ENCODE measurements at regions not wholly inside any gene's neighbourhood (a gene's known extent, or its start where the extent isn't known, plus 50 kb on each side); places are given as distances from the start of the nearest gene placed in this dataset.

- H3F3A ChIP-seq (ENCODE audit: insufficient read depth) = no peaks in the 10 kb centered on the region
- no peak overlapping the region for H3K4me3 ChIP-seq (ENCODE audit: insufficient read depth, low read length, poor library complexity, severe bottlenecking)
- H3K4me2 ChIP-seq (ENCODE audit: low read depth, low read length, poor library complexity, severe bottlenecking) = no peak overlapping the region
- no peak overlapping the region for H3K9ac ChIP-seq (ENCODE audit: low read length)
- H3K79me2 ChIP-seq (ENCODE audit: insufficient read depth, low read length) = no peaks in the 10 kb centered on the region
- H3K36me3 ChIP-seq (ENCODE audit: low read length) = no peaks in the 10 kb centered on the region
- TF ChIP-seq EZH2phosphoT487 (conservative IDR thresholded peaks at IDR 0.05; ENCODE audit: low read length) (no peak), CTCF (IDR thresholded peaks at IDR 0.05; ENCODE audit: insufficient read depth, low read length, poor library complexity, severe bottlenecking) (no peak)
- no peaks in the 10 kb centered on the region for H4K20me1 ChIP-seq (ENCODE audit: low read depth, low read length)
- no peak overlapping the region for H2AFZ ChIP-seq (ENCODE audit: low read depth, low read length, severe bottlenecking)
- H3K27ac ChIP-seq (ENCODE audit: low read depth, low read length) = no peak overlapping the region
- no peaks in the 10 kb centered on the region for H3K27me3 ChIP-seq (ENCODE audit: low read length)
- H3K9me2 ChIP-seq (replicated peaks; ENCODE audit: insufficient read depth, low read length) = no peaks in the 10 kb centered on the region
- no peaks in the 10 kb centered on the region for H3K9me3 ChIP-seq (ENCODE audit: insufficient read depth, low read length)
Observed at GRCh38 chr9:8014997-8015682, 215.6 kb upstream of the DMAC1 start.

GRCh38 chr9:8012986-8013385 is 213.4 kb upstream of the DMAC1 start:
- no peak for TF ChIP-seq CTCF (IDR thresholded peaks at IDR 0.05; ENCODE audit: insufficient read depth, low read length, poor library complexity, severe bottlenecking)
- TF ChIP-seq EZH2phosphoT487 (conservative IDR thresholded peaks at IDR 0.05; ENCODE audit: low read length) = no peak

GRCh38 chr9:8011974-8012373 is 212.4 kb upstream of the DMAC1 start:
- H3K36me3 ChIP-seq (ENCODE audit: low read length) = no peaks in the 10 kb centered on the region
- H4K20me1 ChIP-seq (ENCODE audit: low read depth, low read length) = no peaks in the 10 kb centered on the region
- no peak overlapping the region for H3K4me3 ChIP-seq (ENCODE audit: insufficient read depth, low read length, poor library complexity, severe bottlenecking)
- H3K9me3 ChIP-seq (ENCODE audit: insufficient read depth, low read length) = no peaks in the 10 kb centered on the region
- H3K27ac ChIP-seq (ENCODE audit: low read depth, low read length) = no peak overlapping the region
- no peak overlapping the region for H3K9ac ChIP-seq (ENCODE audit: low read length)
- TF ChIP-seq CTCF (IDR thresholded peaks at IDR 0.05; ENCODE audit: insufficient read depth, low read length, poor library complexity, severe bottlenecking) (no peak), EZH2phosphoT487 (conservative IDR thresholded peaks at IDR 0.05; ENCODE audit: low read length) (no peak)
- H3K4me2 ChIP-seq (ENCODE audit: low read depth, low read length, poor library complexity, severe bottlenecking) = no peak overlapping the region
- no peaks in the 10 kb centered on the region for H3K79me2 ChIP-seq (ENCODE audit: insufficient read depth, low read length)
- no peak overlapping the region for H2AFZ ChIP-seq (ENCODE audit: low read depth, low read length, severe bottlenecking)
- no peaks in the 10 kb centered on the region for H3K27me3 ChIP-seq (ENCODE audit: low read length)
- no peaks in the 10 kb centered on the region for H3F3A ChIP-seq (ENCODE audit: insufficient read depth)
- H3K9me2 ChIP-seq (replicated peaks; ENCODE audit: insufficient read depth, low read length) = no peaks in the 10 kb centered on the region

More at GRCh38 chr9:8012986-8013385, 213.4 kb upstream of the DMAC1 start:
- Histone ChIP-seq H3K9ac (ENCODE audit: low read length) (no peak overlapping the region), H3K79me2 (ENCODE audit: insufficient read depth, low read length) (no peaks in the 10 kb centered on the region), H4K20me1 (ENCODE audit: low read depth, low read length) (no peaks in the 10 kb centered on the region), H3K27ac (ENCODE audit: low read depth, low read length) (no peak overlapping the region), H3K9me3 (ENCODE audit: insufficient read depth, low read length) (no peaks in the 10 kb centered on the region), H3K4me2 (ENCODE audit: low read depth, low read length, poor library complexity, severe bottlenecking) (no peak overlapping the region), H3K9me2 (replicated peaks; ENCODE audit: insufficient read depth, low read length) (no peaks in the 10 kb centered on the region), H3F3A (ENCODE audit: insufficient read depth) (no peaks in the 10 kb centered on the region), H3K27me3 (ENCODE audit: low read length) (no peaks in the 10 kb centered on the region), H2AFZ (ENCODE audit: low read depth, low read length, severe bottlenecking) (no peak overlapping the region), H3K36me3 (ENCODE audit: low read length) (no peaks in the 10 kb centered on the region), H3K4me3 (ENCODE audit: insufficient read depth, low read length, poor library complexity, severe bottlenecking) (no peak overlapping the region)
